Upper lobe of left lung (tissue), 4 donors: ENCODE measurements at regions not wholly inside any gene's neighbourhood (a gene's known extent, or its start where the extent isn't known, plus 50 kb on each side); places are given as distances from the start of the nearest gene placed in this dataset.

Source experiments
- CTCF ChIP-seq, 6 experiments: fragments of 450-650 bp in 4 of 6; fragments of 200-600 bp in 2 of 6; sonication (generic) in 2 of 6; IDR thresholded peaks; one replicate each; pipeline ENCODE4 v1.5.1; 2016 to 2019; ENCODE audit warnings: antibody characterized with exemption in 6 of 6
- EP300 ChIP-seq, 4 donors: sonication (generic); formaldehyde crosslinking; IDR thresholded peaks; one replicate each; pipeline ENCODE4 v1.5.1; 2017; ENCODE audit warnings: antibody characterized with exemption in 4 of 4, control low read depth in 2 of 4
- POLR2A ChIP-seq, 4 donors: fragments of 450-650 bp; IDR thresholded peaks; one replicate each; pipeline ENCODE4 v1.5.1; 2016 to 2017; ENCODE audit warnings: antibody characterized with exemption in 4 of 4, mild to moderate bottlenecking in 2 of 4
- POLR2AphosphoS5 ChIP-seq, 2 donors: sonication (generic); formaldehyde crosslinking; IDR thresholded peaks; one replicate each; pipeline ENCODE4 v1.5.1; 2017; ENCODE audit warnings: antibody characterized with exemption in 2 of 2

GRCh38 chr1:43011020-43011419, 52.4 kb upstream of the SLC2A1 start:
- TF ChIP-seq POLR2A (IDR thresholded peaks at IDR 0.05), result no peak
- no peak for TF ChIP-seq CTCF (IDR thresholded peaks at IDR 0.05)
- TF ChIP-seq POLR2AphosphoS5 (IDR thresholded peaks at IDR 0.05), result no peak
- no peak for TF ChIP-seq EP300 (IDR thresholded peaks at IDR 0.05)
